Activated CD8-positive, alpha-beta T cell treated with anti-CD3 and anti-CD28 coated beads for 36 hours (primary cell): ENCODE measurements at regions not wholly inside any gene's neighbourhood (a gene's known extent, or its start where the extent isn't known, plus 50 kb on each side); places are given as distances from the start of the nearest gene placed in this dataset.

Source experiments
- ATAC-seq: fragments of 200-7000 bp; cut with Tn5 transposase; one replicate; pipeline ENCODE4 v1.10.0; 2021; ENCODE audit warnings: mild to moderate bottlenecking, moderate library complexity
- CTCF ChIA-PET: fragments of 350-600 bp; sonication (Branson Sonifier 250); formaldehyde crosslinking; loops from one replicate; lab custom pipeline; 2021; ENCODE audit warnings: antibody characterized with exemption; lab: Charles Lee
- POLR2A ChIA-PET: fragments of 350-600 bp; sonication (Branson Sonifier 250); formaldehyde crosslinking; loops from one replicate; lab custom pipeline; 2021; ENCODE audit warnings: antibody characterized with exemption; lab: Charles Lee
- DNase-seq: peaks from one replicate; pipeline ENCODE4 v3.0.0-alpha.2; 2020
- H3K27ac Mint-ChIP-seq: one replicate; pipeline ENCODE4 v1.8.0; 2021; ENCODE audit warnings: mild to moderate bottlenecking, mixed read lengths
- H3K27me3 Mint-ChIP-seq: one replicate; pipeline ENCODE4 v1.8.0; 2021; ENCODE audit warnings: mixed read lengths
- H3K36me3 Mint-ChIP-seq: one replicate; pipeline ENCODE4 v1.8.0; 2021; ENCODE audit warnings: low read depth, mixed read lengths
- H3K4me1 Mint-ChIP-seq: one replicate; pipeline ENCODE4 v1.8.0; 2021; ENCODE audit warnings: low read depth, mixed read lengths
- H3K4me3 Mint-ChIP-seq: one replicate; pipeline ENCODE4 v1.8.0; 2021; ENCODE audit warnings: mild to moderate bottlenecking, moderate library complexity, mixed read lengths
- H3K9me3 Mint-ChIP-seq: one replicate; pipeline ENCODE4 v1.8.0; 2021; ENCODE audit warnings: mixed read lengths
- intact Hi-C: fragments of 100-400 bp; cut with micrococcal nuclease; formaldehyde crosslinking; loops from one replicate; pipeline ENCODE4 v1.10.0; 2022
- TF ChIP-seq, protein P1 (sequence below): fragments of 200-600 bp; IDR thresholded peaks from one replicate; pipeline ENCODE4 v1.8.0; 2022; ENCODE audit warnings: antibody characterized with exemption, mild to moderate bottlenecking

DNA sequence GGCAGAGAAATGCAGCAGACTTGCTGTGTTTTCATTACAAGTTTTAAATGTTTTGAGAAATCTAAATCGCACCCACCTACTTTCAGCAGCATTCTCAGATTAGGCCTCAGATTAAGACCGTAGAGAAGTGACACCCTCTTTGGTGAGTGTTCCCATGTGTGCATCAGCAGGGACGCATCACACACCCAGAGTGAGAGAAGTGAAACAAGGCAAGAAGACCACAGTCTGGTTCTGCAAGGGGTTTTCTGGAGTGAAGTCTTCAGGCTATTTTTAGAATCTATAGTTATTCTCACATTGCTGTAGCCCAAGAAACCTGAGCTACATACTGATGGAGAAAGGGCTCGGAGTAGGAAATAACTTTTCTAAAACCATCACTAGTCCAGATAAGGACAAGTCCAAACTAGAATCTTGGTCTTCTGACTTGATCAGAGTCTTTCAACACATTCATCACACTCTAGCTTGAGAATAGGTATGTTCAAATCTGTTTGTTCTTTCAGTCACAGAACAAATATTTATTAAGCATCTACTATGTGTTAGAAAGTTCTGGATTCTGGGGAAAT is 1216.6 kb upstream of the PIK3C3 start:
- H3K4me1 Mint-ChIP-seq, result no peaks in the 10 kb centered on the region
- ATAC-seq (no peak), DNase-seq (no peak)
- TF ChIP-seq, protein P1, sequence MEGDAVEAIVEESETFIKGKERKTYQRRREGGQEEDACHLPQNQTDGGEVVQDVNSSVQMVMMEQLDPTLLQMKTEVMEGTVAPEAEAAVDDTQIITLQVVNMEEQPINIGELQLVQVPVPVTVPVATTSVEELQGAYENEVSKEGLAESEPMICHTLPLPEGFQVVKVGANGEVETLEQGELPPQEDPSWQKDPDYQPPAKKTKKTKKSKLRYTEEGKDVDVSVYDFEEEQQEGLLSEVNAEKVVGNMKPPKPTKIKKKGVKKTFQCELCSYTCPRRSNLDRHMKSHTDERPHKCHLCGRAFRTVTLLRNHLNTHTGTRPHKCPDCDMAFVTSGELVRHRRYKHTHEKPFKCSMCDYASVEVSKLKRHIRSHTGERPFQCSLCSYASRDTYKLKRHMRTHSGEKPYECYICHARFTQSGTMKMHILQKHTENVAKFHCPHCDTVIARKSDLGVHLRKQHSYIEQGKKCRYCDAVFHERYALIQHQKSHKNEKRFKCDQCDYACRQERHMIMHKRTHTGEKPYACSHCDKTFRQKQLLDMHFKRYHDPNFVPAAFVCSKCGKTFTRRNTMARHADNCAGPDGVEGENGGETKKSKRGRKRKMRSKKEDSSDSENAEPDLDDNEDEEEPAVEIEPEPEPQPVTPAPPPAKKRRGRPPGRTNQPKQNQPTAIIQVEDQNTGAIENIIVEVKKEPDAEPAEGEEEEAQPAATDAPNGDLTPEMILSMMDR, result no peak
- H3K9me3 Mint-ChIP-seq, result peaks cover 11% of the 10 kb centered on the region
- CTCF ChIA-PET, result no interaction called here
- no peaks in the 10 kb centered on the region for H3K27me3 Mint-ChIP-seq
- intact Hi-C loops, result no loop called here
- H3K4me3 Mint-ChIP-seq, result no peak overlapping the region
- no peaks in the 10 kb centered on the region for H3K36me3 Mint-ChIP-seq
- POLR2A ChIA-PET, result no interaction called here
- H3K27ac Mint-ChIP-seq, result no peak overlapping the region

DNA sequence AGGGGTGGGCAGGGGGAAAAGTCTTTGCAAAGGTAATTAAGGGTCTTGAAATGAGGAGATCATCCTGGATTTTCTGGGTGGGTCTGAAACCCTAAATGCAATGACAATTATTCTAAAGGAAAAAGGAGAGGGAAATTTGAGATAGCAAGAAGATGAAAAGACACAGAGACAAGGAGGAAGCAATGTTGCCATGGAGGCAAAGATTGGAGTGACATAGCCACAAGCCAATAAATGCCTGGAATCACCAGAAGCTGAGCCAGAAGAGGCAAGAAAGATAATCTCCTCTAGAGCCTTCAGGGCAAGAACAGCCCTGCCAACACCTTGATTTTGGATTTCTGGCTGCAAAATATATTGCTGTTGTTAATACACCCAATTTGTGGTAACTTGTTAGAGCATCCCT is 1246.3 kb upstream of the PIK3C3 start:
- DNase-seq, result no peak
- TF ChIP-seq, protein P1, result no peak
- no peak for ATAC-seq
- CTCF ChIA-PET, result interaction anchor here (0.6 kb wide), 1 partner anchor 28 kb away, joined by 3 read pairs; no protein-coding TSS in a partner anchor
- no peak overlapping the region for H3K27ac Mint-ChIP-seq
- H3K4me3 Mint-ChIP-seq, result no peak overlapping the region
- H3K27me3 Mint-ChIP-seq, result no peaks in the 10 kb centered on the region
- no peaks in the 10 kb centered on the region for H3K4me1 Mint-ChIP-seq
- POLR2A ChIA-PET, result no interaction called here
- intact Hi-C loops, result no loop called here
- peaks cover 11% of the 10 kb centered on the region for H3K9me3 Mint-ChIP-seq
- no peaks in the 10 kb centered on the region for H3K36me3 Mint-ChIP-seq

GRCh38 chr18:40707797-40708196 is 1247.2 kb upstream of the PIK3C3 start:
- Mint-ChIP-seq H3K27ac (no peak overlapping the region), H3K4me3 (no peak overlapping the region), H3K36me3 (no peaks in the 10 kb centered on the region), H3K27me3 (no peaks in the 10 kb centered on the region), H3K9me3 (peaks cover 13% of the 10 kb centered on the region), H3K4me1 (no peaks in the 10 kb centered on the region)
- ATAC-seq (no peak), DNase-seq (no peak)
- CTCF ChIA-PET, result no interaction called here
- intact Hi-C loops, result no loop called here
- POLR2A ChIA-PET, result no interaction called here
- TF ChIP-seq, protein P1, result no peak

DNA sequence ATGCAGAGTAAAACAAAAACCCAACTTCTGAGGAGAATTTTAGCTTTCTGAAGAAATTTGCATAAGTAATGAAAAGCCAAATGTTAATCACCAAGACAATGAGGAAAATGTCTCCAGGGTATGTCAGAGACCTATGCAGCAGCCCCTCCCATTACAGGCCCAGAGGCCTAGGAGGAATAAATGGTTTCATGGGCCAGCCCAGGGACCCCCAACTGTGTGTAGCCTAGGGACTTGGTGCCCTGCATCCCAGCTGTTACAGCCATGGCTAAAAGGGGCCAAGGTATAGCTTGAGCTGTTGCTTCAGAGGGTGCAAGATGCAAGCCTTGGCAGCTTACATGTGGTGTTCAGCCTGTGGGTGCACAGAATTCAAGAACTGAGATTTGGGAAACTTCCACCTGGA is 1256.9 kb upstream of the PIK3C3 start:
- no peak overlapping the region for H3K4me3 Mint-ChIP-seq
- no peaks in the 10 kb centered on the region for H3K36me3 Mint-ChIP-seq
- intact Hi-C loops, result no loop called here
- H3K27me3 Mint-ChIP-seq, result no peaks in the 10 kb centered on the region
- TF ChIP-seq, protein P1, result no peak
- peaks cover 26% of the 10 kb centered on the region for H3K9me3 Mint-ChIP-seq
- ChIA-PET POLR2A (no interaction called here), CTCF (no interaction called here)
- DNase-seq (no peak), ATAC-seq (no peak)
- H3K27ac Mint-ChIP-seq, result no peak overlapping the region
- no peaks in the 10 kb centered on the region for H3K4me1 Mint-ChIP-seq

- ChIA-PET CTCF (no interaction called here), POLR2A (no interaction called here)
- Mint-ChIP-seq H3K9me3 (peaks cover 17% of the 10 kb centered on the region), H3K4me3 (no peak overlapping the region), H3K27ac (no peak overlapping the region), H3K4me1 (no peaks in the 10 kb centered on the region), H3K36me3 (no peaks in the 10 kb centered on the region), H3K27me3 (no peaks in the 10 kb centered on the region)
- intact Hi-C loops, result no loop called here
- DNase-seq (no peak), ATAC-seq (no peak)
- TF ChIP-seq, protein P1, result no peak
Measured at GRCh38 chr18:40695526-40695925, 1259.5 kb upstream of the PIK3C3 start.
